ACC112 (cell line): ENCODE measurements at regions not wholly inside any gene's neighbourhood (a gene's known extent, or its start where the extent isn't known, plus 50 kb on each side); places are given as distances from the start of the nearest gene placed in this dataset.

Experiments used
- H2AFZ ChIP-seq: fragments of 200-600 bp; sonication (generic); one replicate; pipeline ENCODE4 v1.6.0; 2017; ENCODE audit warnings: antibody characterized with exemption, low read length; ENCODE audit not compliant: unreplicated experiment
- H3K27ac ChIP-seq: fragments of 200-600 bp; sonication (generic); 2 replicates; pipeline ENCODE4 v1.5.1; 2014; ENCODE audit warnings: low read depth, mild to moderate bottlenecking, antibody characterized with exemption, low read length, moderate library complexity
- H3K27me3 ChIP-seq: fragments of 200-600 bp; sonication (generic); 2 replicates; pipeline ENCODE4 v1.6.1; 2014; ENCODE audit warnings: mild to moderate bottlenecking, antibody characterized with exemption, low read length, moderate library complexity, mixed read lengths; ENCODE audit not compliant: insufficient read depth
- H3K36me3 ChIP-seq: fragments of 200-600 bp; sonication (generic); 2 replicates; pipeline ENCODE4 v1.6.1; 2016; ENCODE audit warnings: mild to moderate bottlenecking, antibody characterized with exemption, low read length, moderate library complexity, mixed read lengths; ENCODE audit not compliant: insufficient read depth
- H3K4me1 ChIP-seq: fragments of 200-600 bp; sonication (generic); one replicate; pipeline ENCODE4 v1.6.1; 2016; ENCODE audit warnings: low read length, mixed read lengths; ENCODE audit not compliant: insufficient read depth, unreplicated experiment, control insufficient read depth
- H3K4me3 ChIP-seq: fragments of 200-600 bp; sonication (generic); 2 replicates; pipeline ENCODE4 v1.5.1; 2014; ENCODE audit warnings: mild to moderate bottlenecking, low read depth, low read length
- H3K79me2 ChIP-seq: fragments of 200-600 bp; sonication (generic); one replicate; pipeline ENCODE4 v1.6.0; 2016; ENCODE audit warnings: low read length; ENCODE audit not compliant: control insufficient read depth, unreplicated experiment, insufficient read depth

DNA sequence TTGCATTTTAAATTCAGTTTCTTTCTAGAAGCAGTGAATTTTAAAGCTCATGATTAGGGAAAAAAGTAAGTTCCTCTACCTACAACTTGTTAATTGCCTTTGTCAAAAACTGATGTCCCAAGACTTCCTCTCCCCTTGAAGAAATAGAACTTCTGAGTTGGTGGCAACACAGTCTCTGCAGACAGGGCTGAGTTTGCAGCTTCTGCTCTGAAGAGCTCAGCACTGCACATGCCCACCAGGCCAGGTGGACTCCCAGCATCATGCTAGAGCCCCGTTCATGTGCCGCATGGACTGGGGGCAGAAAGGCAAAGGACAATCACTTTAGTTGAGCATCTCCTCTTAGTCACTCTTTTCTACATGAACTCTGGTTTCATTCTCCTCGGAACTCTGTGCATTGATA is 620.1 kb downstream of the VRK1 start:
- no peak overlapping the region for H3K4me3 ChIP-seq
- no peak overlapping the region for H2AFZ ChIP-seq

GRCh38 chr14:97420211-97420610 is 623.0 kb downstream of the VRK1 start:
- Histone ChIP-seq H2AFZ (no peak overlapping the region), H3K27me3 (no peaks in the 10 kb centered on the region)

More for the DNA sequence above, 620.1 kb downstream of the VRK1 start:
- Histone ChIP-seq H3K27me3 (peaks cover 10% of the 10 kb centered on the region; the same call in 1 of the 2 replicates), H3K36me3 (no peaks in the 10 kb centered on the region), H3K79me2 (no peaks in the 10 kb centered on the region), H3K27ac (no peak overlapping the region), H3K4me1 (no peaks in the 10 kb centered on the region)

DNA sequence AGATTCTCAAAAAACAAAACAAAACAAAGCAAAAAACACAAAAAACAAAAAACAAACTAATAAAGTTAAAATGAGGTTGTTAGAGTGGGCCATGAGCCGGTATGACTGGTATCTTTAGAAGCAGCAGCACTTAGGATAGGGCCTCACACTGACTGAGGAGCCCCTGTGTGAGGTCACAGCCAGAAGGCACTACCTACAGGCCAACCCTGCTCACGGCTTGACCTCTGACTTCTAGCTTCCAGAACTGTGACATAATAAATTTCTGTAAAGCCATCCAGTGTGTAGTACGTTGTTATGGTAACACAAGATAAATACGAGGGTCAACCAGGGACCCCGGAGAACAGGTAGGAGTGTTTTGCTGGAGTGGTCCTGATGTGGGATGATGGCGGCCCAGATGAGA is 629.6 kb downstream of the VRK1 start:
- Histone ChIP-seq H3K79me2 (no peaks in the 10 kb centered on the region), H3K4me3 (no peak overlapping the region), H3K4me1 (no peaks in the 10 kb centered on the region), H3K36me3 (no peaks in the 10 kb centered on the region), H3K27ac (no peak overlapping the region), H3K27me3 (no peaks in the 10 kb centered on the region), H2AFZ (no peak overlapping the region)

More at GRCh38 chr14:97420211-97420610, 623.0 kb downstream of the VRK1 start:
- Histone ChIP-seq H3K36me3 (no peaks in the 10 kb centered on the region), H3K4me3 (no peak overlapping the region), H3K4me1 (no peaks in the 10 kb centered on the region), H3K79me2 (no peaks in the 10 kb centered on the region), H3K27ac (no peak overlapping the region)

DNA sequence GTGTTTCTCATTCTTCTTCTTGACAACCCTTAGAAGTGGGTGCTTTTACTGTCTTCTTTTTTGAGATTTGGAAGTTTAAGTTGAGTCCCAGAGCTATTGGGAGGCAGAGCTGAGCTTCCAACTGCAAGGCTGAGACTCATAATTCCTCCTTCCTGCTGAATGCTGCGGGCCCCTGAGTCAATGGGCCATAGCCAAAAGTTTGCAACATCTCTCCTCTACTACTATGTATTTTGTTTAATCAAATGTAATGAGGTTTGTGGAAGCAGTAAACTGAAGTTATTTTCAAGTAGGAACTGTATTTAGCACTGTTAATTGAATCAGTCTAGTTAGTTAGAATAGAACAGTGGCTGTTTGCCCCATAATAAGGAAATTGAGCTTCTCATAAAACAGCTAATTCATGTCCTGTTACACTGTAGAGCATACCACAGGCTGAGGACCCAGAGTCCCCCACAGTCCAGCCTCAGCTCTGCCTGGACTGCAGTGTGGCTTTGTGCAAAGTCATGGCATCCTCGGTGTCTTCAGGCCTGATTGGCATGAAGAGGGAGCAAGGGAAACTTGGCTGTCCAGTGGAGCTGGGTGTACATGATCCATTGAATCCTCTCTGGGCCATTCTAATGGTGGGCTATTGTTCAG is 631.7 kb downstream of the VRK1 start:
- no peaks in the 10 kb centered on the region for H3K4me1 ChIP-seq
- no peak overlapping the region for H3K4me3 ChIP-seq
- no peaks in the 10 kb centered on the region for H3K79me2 ChIP-seq
- H2AFZ ChIP-seq = no peak overlapping the region
- no peaks in the 10 kb centered on the region for H3K27me3 ChIP-seq
- H3K36me3 ChIP-seq = no peaks in the 10 kb centered on the region
- H3K27ac ChIP-seq = no peak overlapping the region

DNA sequence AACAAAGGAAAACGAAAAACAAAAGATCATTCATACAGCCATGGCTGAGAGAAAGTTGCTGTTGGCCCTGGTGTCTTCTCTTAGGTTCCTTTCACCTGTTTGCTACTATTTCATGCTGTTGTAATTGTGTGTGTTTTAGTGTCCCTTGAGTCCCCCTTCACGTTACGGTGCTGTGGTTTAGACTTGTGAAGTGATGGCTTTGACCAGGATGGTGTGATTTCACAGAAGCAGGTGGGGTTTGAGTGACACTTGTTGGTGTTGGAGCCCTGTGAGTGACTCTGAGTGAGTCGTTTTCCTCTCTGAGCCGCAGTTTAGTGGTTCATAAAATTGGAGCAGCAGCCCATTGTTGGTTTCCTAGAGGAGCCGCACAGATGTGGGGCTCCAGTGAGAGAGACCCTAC is 635.4 kb downstream of the VRK1 start:
- Histone ChIP-seq H3K79me2 (no peaks in the 10 kb centered on the region), H3K27ac (no peak overlapping the region), H3K4me3 (no peak overlapping the region), H2AFZ (no peak overlapping the region), H3K4me1 (no peaks in the 10 kb centered on the region), H3K27me3 (no peaks in the 10 kb centered on the region), H3K36me3 (no peaks in the 10 kb centered on the region)

GRCh38 chr14:97441740-97442362 is 644.7 kb downstream of the VRK1 start:
- Histone ChIP-seq H3K4me1 (no peaks in the 10 kb centered on the region), H3K79me2 (no peaks in the 10 kb centered on the region), H3K27ac (no peak overlapping the region), H3K4me3 (no peak overlapping the region), H3K27me3 (no peaks in the 10 kb centered on the region), H3K36me3 (no peaks in the 10 kb centered on the region), H2AFZ (no peak overlapping the region)

- Histone ChIP-seq H3K4me1 (no peaks in the 10 kb centered on the region), H3K27ac (no peak overlapping the region), H3K27me3 (no peaks in the 10 kb centered on the region), H3K36me3 (no peaks in the 10 kb centered on the region), H3K79me2 (no peaks in the 10 kb centered on the region), H3K4me3 (no peak overlapping the region), H2AFZ (no peak overlapping the region)
Measured at GRCh38 chr14:97442363-97442762, 645.2 kb downstream of the VRK1 start.

DNA sequence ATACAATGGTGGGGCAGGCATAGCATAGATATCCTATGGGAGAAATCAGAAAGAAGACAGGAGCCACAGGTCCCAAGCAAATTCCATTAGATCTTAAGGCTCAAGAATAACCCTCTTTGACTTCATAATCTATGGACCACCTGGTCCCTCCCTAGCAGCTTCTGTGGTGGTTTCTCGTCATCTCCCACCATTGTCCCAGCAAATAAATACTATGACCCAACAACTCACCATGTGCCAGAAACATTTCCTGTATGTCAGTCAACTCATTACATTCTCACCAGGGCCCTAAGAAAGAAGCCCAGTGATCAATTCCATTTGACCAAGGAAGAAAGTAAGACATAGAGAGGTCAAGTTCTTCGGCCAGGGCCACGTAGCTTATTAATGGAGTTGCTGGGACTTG is 646.2 kb downstream of the VRK1 start:
- no peak overlapping the region for H3K4me3 ChIP-seq
- no peaks in the 10 kb centered on the region for H3K27me3 ChIP-seq
- no peaks in the 10 kb centered on the region for H3K79me2 ChIP-seq
- H2AFZ ChIP-seq = no peak overlapping the region
- no peak overlapping the region for H3K27ac ChIP-seq
- H3K36me3 ChIP-seq = no peaks in the 10 kb centered on the region
- no peaks in the 10 kb centered on the region for H3K4me1 ChIP-seq

GRCh38 chr14:97444248-97444647 is 647.1 kb downstream of the VRK1 start:
- Histone ChIP-seq H3K4me1 (no peaks in the 10 kb centered on the region), H3K4me3 (no peak overlapping the region), H3K79me2 (no peaks in the 10 kb centered on the region), H3K27me3 (no peaks in the 10 kb centered on the region), H3K27ac (no peak overlapping the region), H2AFZ (no peak overlapping the region), H3K36me3 (no peaks in the 10 kb centered on the region)

DNA sequence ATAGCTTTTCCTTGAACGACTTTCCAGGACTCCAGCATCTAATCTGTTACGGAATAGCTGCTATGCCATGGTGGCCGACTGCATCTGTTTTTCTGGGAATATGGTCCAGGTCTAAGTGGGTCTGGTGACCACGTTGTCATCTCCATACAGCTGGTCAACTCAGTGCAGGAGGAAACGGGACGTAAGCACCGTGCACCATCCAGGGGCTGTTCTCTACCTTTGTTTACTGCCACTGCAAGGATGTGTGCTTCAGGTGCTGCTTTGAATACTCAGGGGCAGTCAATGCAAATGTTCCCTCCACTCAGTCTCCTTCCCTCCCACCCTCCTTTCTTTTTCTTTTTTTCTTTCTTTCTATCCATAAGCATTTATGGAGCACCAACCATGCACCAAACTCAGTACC is 648.2 kb downstream of the VRK1 start:
- Histone ChIP-seq H3K27me3 (no peaks in the 10 kb centered on the region), H3K4me3 (no peak overlapping the region), H3K4me1 (no peaks in the 10 kb centered on the region), H2AFZ (no peak overlapping the region), H3K27ac (no peak overlapping the region), H3K79me2 (no peaks in the 10 kb centered on the region), H3K36me3 (no peaks in the 10 kb centered on the region)

DNA sequence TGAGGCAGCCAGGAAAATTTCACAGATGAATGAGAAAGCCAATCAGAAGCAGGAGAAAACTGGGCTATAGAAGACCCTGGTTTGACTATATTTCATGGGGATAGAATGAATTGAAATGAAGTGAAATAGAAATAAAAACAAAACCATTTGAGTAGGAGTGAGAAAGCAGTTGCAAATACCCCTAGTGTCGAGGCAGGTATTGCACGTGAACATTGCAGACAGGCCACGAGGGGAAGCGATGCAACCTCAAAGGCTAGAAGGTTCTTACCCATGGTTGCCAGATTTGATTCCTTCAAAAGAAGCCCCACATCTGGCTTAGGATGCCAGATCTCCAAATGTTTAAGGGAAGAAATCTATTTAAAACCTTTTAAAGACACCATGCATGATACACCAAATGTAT is 648.9 kb downstream of the VRK1 start:
- H3K27me3 ChIP-seq = no peaks in the 10 kb centered on the region
- H3K36me3 ChIP-seq = no peaks in the 10 kb centered on the region
- H2AFZ ChIP-seq = no peak overlapping the region
- no peak overlapping the region for H3K27ac ChIP-seq
- no peaks in the 10 kb centered on the region for H3K4me1 ChIP-seq
- no peak overlapping the region for H3K4me3 ChIP-seq
- no peaks in the 10 kb centered on the region for H3K79me2 ChIP-seq
